Aorta (tissue), 5 donors: ENCODE measurements at regions not wholly inside any gene's neighbourhood (a gene's known extent, or its start where the extent isn't known, plus 50 kb on each side); places are given as distances from the start of the nearest gene placed in this dataset.

ENCODE experiments used
- ATAC-seq: fragments of 200-7000 bp; cut with Tn5 transposase; one replicate; pipeline ENCODE4 v1.9.1; 2022; ENCODE audit warnings: moderate library complexity; ENCODE audit not compliant: low FRiP score
- DNase-seq, 2 donors: peaks; one replicate each; pipeline ENCODE4 v3.0.0-alpha.2; 2020
- H3K27ac ChIP-seq, 2 donors: one replicate each; pipeline ENCODE4 v1.5.1; 2013; ENCODE audit warnings: low read length in 2 of 2, mild to moderate bottlenecking in 2 of 2, moderate library complexity in 2 of 2, control low read depth in 1 of 2, inconsistent platforms in 1 of 2, low read depth in 1 of 2
- H3K27me3 ChIP-seq, 2 donors: one replicate each; pipeline ENCODE4 v1.6.1; 2013; ENCODE audit warnings: control low read depth in 1 of 2, low read length in 1 of 2, mild to moderate bottlenecking in 1 of 2, moderate library complexity in 1 of 2; ENCODE audit not compliant: insufficient read depth in 2 of 2, control insufficient read depth in 1 of 2
- H3K36me3 ChIP-seq, 2 donors: one replicate each; pipeline ENCODE4 v1.6.1; 2013; ENCODE audit warnings: control low read depth in 1 of 2, low read length in 1 of 2, mild to moderate bottlenecking in 1 of 2; ENCODE audit not compliant: insufficient read depth in 2 of 2, control insufficient read depth in 1 of 2
- H3K4me1 ChIP-seq, 2 donors: one replicate each; pipeline ENCODE4 v1.6.1; 2013; ENCODE audit warnings: low read length in 2 of 2, control low read depth in 1 of 2, mild to moderate bottlenecking in 1 of 2, moderate library complexity in 1 of 2; ENCODE audit not compliant: insufficient read depth in 2 of 2, control insufficient read depth in 1 of 2
- H3K4me3 ChIP-seq, 2 donors: one replicate each; pipeline ENCODE4 v1.5.1; 2013; ENCODE audit warnings: low read length in 2 of 2, control low read depth in 1 of 2, mild to moderate bottlenecking in 1 of 2
- H3K9me3 ChIP-seq: one replicate; pipeline ENCODE4 v1.6.1; 2013; ENCODE audit warnings: mild to moderate bottlenecking, low read length; ENCODE audit not compliant: control insufficient read depth
- WGBS, 2 donors: extraction: QIAGEN DNeasy Blood & Tissue Kit; methylation state at CpG; one replicate each; pipeline ENCODE4 v1.1.7; 2013; 5-methylcytosine and 5-hydroxymethylcytosine counted together
- intact Hi-C, 2 donors: fragments of 100-400 bp; cut with DNase I; formaldehyde crosslinking; loops; one replicate each; pipeline versions ENCODE4 v1.14.2 to v1.15.0; 2022
- donor health status: healthy with polysubstance abuse.
- donor health status: Bipolar disorder and iron deficiency.
- donor health status: DM: no; HTN: no; CAD: no.
- donor health status: DM: no; HTN: no; CAD: no.
- donor health status: DM: yes; HTN: yes; CAD: no.

DNA sequence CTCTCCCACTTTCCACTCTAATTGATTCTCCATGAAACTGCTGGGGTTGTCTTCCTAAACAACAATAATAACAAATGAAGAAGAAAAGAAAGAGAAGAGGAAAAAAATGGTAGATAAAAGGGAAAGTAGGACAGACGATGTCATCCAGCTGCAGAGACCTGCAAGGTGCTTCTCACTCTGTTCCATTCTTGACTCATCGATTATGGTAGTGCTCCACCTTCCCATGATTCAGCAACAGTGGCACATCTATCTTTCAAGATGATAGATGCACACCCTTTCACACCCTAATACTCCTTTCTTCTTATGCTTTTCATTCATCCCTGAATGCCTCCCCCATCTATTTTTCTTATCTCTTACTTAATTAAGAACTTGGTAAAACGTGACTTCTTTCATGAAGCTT, 610.2 kb downstream of the NR4A2 start:
- H3K36me3 ChIP-seq, result no peaks in the 10 kb centered on the region
- no peaks in the 10 kb centered on the region for H3K27me3 ChIP-seq
- no peaks in the 10 kb centered on the region for H3K4me1 ChIP-seq
- intact Hi-C loops, result no loop called here
- H3K9me3 ChIP-seq, result no peaks in the 10 kb centered on the region
- ATAC-seq (no peak), DNase-seq (no peak)
- H3K27ac ChIP-seq, result no peak overlapping the region
- WGBS, 2 donors, result 83 to 84% methylated on average over 3 of the region's 3 CpGs
- H3K4me3 ChIP-seq, result no peak overlapping the region

DNA sequence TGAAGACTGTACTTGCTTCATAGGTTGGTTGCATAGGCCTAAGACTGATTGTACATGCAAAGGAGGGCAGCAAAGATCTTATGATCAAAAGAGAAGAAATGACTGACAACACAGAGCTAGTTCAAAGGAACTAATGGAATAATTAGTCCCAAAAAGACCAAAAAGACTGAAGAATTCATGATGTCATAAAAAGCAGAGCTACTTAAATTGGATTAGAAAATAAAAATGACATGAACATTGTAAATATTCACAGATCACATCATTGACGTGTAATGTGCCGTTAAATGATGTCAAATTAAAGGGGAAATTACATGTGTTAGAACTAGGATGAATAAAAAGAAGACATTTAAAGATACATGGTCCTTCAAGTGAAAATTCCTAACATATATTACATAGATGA, 616.8 kb downstream of the NR4A2 start:
- intact Hi-C loops, result no loop called here
- Histone ChIP-seq H3K27me3 (no peaks in the 10 kb centered on the region), H3K9me3 (no peaks in the 10 kb centered on the region), H3K4me3 (no peak overlapping the region), H3K36me3 (no peaks in the 10 kb centered on the region), H3K27ac (no peak overlapping the region), H3K4me1 (no peaks in the 10 kb centered on the region)
- WGBS, 2 donors, result 91 to 92% methylated on average over 2 of the region's 2 CpGs
- DNase-seq (no peak), ATAC-seq (no peak)

DNA sequence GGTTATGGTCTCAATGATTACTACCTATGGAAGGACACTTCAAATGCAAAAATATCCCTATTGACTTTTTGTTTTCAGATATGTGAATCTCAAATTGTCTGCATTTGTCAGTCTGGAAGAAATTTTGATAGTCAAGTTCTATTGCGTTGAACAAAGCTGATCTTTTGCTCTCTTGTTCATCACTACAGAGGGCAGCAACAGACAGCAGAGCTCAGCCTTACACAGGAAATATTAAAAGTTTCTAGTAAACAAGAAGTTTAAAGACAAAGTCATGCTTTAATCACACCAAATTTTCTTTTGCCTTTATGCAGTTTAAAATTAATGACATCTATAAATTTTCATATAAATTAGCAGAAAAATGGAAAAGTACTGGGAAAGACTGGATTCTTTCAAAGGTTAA, 617.5 kb downstream of the NR4A2 start:
- intact Hi-C loops, result no loop called here
- no peaks in the 10 kb centered on the region for H3K36me3 ChIP-seq
- ATAC-seq (no peak), DNase-seq (no peak)
- H3K27ac ChIP-seq, result no peak overlapping the region
- H3K4me1 ChIP-seq, result no peaks in the 10 kb centered on the region
- H3K27me3 ChIP-seq, result no peaks in the 10 kb centered on the region
- H3K4me3 ChIP-seq, result no peak overlapping the region
- H3K9me3 ChIP-seq, result no peaks in the 10 kb centered on the region
- 65 to 76% methylated on average over 1 of the region's 1 CpG for WGBS, 2 donors

DNA sequence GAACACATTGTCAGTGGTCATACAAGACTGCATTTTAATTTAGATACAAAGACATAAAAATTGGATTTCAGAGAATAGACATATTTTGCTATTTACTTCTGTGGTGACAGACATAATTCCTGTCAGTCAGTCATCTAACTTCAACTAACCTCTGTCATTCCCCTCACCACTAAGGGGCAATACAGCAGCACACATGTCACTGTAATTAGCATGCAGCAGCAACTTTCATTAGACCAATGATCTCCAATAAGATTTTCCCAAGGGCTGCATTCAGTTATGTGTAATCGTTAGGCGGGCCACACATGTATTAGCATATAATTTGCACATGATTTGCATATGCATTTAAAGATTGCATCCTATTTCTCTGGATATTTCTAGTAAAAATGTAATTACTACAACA, 624.5 kb downstream of the NR4A2 start:
- Histone ChIP-seq H3K36me3 (no peaks in the 10 kb centered on the region), H3K27me3 (no peaks in the 10 kb centered on the region), H3K27ac (no peak overlapping the region), H3K4me1 (no peaks in the 10 kb centered on the region), H3K9me3 (no peaks in the 10 kb centered on the region), H3K4me3 (no peak overlapping the region)
- WGBS, 2 donors, result 75 to 84% methylated on average over 2 of the region's 2 CpGs
- intact Hi-C loops, result no loop called here
- DNase-seq, result no peak
- ATAC-seq, result no peak

DNA sequence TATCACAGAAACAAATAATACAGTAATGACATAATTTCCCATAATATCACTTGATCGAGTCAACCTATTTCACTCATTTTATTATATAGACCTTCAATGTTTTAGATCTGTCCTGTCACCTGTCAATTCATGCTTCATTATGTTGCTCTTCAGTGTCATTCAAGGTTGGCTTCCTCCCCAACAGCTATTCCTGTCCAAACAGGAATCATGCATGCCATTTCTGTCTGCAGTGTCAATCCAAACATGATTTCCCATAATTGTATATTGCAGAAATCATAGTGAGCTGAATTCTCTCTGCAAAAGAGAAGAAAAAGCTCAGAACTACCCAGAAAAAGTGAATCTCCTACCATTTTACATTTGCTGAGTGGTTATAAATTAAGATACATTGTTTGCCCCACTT, 628.6 kb downstream of the NR4A2 start:
- H3K27me3 ChIP-seq, result peaks cover 0 to 2% of the 10 kb centered on the region in 2 donors
- 88 to 92% methylated on average over 1 of the region's 1 CpG for WGBS, 2 donors
- H3K9me3 ChIP-seq, result no peaks in the 10 kb centered on the region
- no peaks in the 10 kb centered on the region for H3K4me1 ChIP-seq
- no peak overlapping the region for H3K27ac ChIP-seq
- ATAC-seq (no peak), DNase-seq (no peak)
- no peaks in the 10 kb centered on the region for H3K36me3 ChIP-seq
- no peak overlapping the region for H3K4me3 ChIP-seq
- intact Hi-C loops, result no loop called here

DNA sequence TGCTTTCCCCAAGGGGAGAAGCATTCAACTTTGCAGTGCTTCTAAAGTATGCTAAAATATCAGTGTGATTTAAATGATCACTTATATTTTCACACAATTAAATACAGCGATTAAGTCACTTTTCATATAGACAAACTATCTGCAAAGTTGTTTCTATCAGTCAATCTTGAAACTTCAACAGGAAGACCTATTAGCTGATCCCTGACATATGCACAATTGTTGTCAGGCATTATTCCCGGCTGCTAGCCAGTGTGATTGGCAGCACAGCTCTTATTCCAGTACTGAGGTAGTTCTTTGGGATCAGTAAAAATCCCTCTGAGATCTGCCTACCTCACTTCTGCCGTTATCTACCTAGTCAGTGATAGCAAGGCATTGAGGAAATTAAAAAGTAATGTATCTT, 629.5 kb downstream of the NR4A2 start:
- intact Hi-C loops, result no loop called here
- WGBS, 2 donors, result 86 to 87% methylated on average over 3 of the region's 3 CpGs
- ATAC-seq, result no peak
- DNase-seq, result no peak
- Histone ChIP-seq H3K27me3 (peaks cover 0 to 2% of the 10 kb centered on the region in 2 donors), H3K4me3 (no peak overlapping the region), H3K36me3 (no peaks in the 10 kb centered on the region), H3K4me1 (no peaks in the 10 kb centered on the region), H3K9me3 (no peaks in the 10 kb centered on the region), H3K27ac (no peak overlapping the region)

DNA sequence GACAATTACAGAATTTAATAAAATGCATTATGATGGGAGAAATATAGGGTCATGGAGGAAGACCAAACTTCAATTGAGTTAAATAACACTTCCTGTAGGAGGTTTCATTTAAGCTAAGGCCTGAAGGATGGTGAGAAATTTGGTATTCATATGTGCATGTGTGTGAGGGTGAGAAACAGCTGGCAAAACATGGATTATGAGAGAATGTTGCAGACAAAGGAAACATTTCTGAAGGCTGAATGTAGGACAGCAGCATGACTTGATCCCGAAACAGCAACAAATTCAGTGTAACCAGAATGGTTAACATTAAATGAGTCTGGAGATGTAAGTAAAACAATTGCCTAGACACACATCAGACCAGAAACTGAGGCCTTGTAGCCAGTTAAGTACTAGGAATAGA, 630.8 kb downstream of the NR4A2 start:
- DNase-seq (no peak), ATAC-seq (no peak)
- intact Hi-C loops, result no loop called here
- Histone ChIP-seq H3K4me3 (no peak overlapping the region), H3K4me1 (no peaks in the 10 kb centered on the region), H3K9me3 (no peaks in the 10 kb centered on the region), H3K36me3 (no peaks in the 10 kb centered on the region), H3K27me3 (peaks cover 0 to 2% of the 10 kb centered on the region in 2 donors), H3K27ac (no peak overlapping the region)
- WGBS, 2 donors, result 75 to 76% methylated on average over 1 of the region's 1 CpG

DNA sequence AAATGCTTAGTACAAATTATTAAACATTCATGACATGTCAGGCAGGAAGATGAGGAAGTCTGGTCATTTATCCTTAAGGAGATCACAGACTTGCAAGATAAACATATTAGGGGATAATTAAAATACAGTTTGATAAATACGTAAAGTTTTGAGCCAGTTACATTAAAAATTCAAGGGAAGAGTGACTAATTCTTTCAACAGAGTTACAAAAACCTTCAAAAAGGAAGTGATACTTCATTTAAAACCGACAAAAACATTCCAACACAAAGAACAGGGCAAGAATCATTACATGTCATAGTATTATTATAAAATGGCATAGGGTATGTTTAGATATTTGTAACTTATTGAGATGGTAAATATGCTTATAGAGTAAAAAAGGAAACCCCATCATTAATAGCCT, 636.0 kb downstream of the NR4A2 start:
- H3K36me3 ChIP-seq, result no peaks in the 10 kb centered on the region
- no peak overlapping the region for H3K4me3 ChIP-seq
- intact Hi-C loops, result no loop called here
- no peaks in the 10 kb centered on the region for H3K27me3 ChIP-seq
- H3K9me3 ChIP-seq, result no peaks in the 10 kb centered on the region
- DNase-seq (no peak), ATAC-seq (no peak)
- WGBS, 2 donors, result 28% methylated on average over 2 of the region's 2 CpGs
- H3K4me1 ChIP-seq, result no peaks in the 10 kb centered on the region
- H3K27ac ChIP-seq, result no peak overlapping the region

DNA sequence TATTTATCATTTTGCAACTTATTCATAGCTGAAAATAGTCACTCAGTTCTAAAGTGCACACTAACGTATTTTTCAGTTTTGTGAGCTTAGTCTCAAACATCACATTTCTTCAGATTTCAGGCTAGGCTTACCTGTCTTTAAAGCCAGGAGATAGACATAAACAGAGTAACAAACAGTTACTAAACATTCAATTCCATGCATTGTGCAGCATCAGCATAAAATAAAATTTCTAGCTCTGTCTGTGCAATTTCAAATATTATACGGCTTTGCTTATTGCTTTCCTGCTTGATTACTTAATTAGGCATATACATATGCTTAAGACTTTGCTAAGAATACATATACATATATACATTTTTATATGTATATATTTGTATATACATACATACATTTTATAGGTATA, 637.0 kb downstream of the NR4A2 start:
- 88 to 89% methylated on average over 2 of the region's 2 CpGs for WGBS, 2 donors
- no peak for DNase-seq
- intact Hi-C loops, result no loop called here

More for the DNA sequence above, 637.0 kb downstream of the NR4A2 start:
- Histone ChIP-seq H3K4me1 (no peaks in the 10 kb centered on the region), H3K4me3 (no peak overlapping the region), H3K27ac (no peak overlapping the region), H3K9me3 (no peaks in the 10 kb centered on the region), H3K36me3 (no peaks in the 10 kb centered on the region), H3K27me3 (no peaks in the 10 kb centered on the region)
- no peak for ATAC-seq
